Thyroid gland (tissue), 4 donors: ENCODE measurements at regions not wholly inside any gene's neighbourhood (a gene's known extent, or its start where the extent isn't known, plus 50 kb on each side); places are given as distances from the start of the nearest gene placed in this dataset.

Experiments used
- POLR2A ChIP-seq, 2 donors: fragments of 450-650 bp; IDR thresholded peaks; one replicate each; pipeline ENCODE4 v1.6.1; 2017; ENCODE audit warnings: antibody characterized with exemption in 2 of 2, mild to moderate bottlenecking in 2 of 2, moderate library complexity in 1 of 2
- TF ChIP-seq, protein P1 (sequence below), 6 experiments: fragments of 200-600 bp in 3 of 6; fragments of 450-650 bp in 3 of 6; sonication (generic) in 3 of 6; IDR thresholded peaks; one replicate each; pipeline ENCODE4 v1.5.1; 2016 to 2019; ENCODE audit warnings: antibody characterized with exemption in 6 of 6, mild to moderate bottlenecking in 2 of 6, inconsistent platforms in 1 of 6, moderate library complexity in 1 of 6

DNA sequence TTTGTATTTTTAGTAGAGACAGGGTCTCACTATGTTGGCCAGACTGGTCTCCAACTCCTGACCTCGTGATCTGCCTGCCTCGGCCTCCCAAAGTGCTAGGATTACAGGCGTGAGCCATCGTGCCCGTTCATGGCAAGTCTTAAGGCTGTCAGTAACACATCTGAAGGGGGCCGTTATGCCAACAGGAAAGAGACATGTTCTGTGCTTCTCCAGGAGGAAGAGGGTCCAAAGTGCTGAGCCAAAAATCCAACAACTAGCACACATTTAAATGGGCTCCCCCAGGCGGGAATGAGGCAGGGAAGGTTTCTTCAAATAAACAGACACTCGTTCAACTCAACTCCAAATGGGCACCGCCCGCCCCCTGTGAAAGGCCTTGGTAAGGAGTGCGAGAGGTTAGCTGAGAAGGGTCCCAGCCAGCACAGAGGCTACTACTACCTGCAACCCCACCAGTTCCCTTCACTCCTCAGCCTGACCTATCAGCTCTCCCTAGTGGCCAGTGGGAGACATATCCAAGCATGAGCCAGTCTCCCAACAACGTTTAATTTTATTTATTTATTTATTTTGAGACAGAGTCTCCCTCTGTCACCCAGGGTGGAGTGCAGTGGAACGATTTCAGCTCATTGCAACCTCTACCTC is 84.1 kb upstream of the DMRT1 start:
- TF ChIP-seq, protein P1, sequence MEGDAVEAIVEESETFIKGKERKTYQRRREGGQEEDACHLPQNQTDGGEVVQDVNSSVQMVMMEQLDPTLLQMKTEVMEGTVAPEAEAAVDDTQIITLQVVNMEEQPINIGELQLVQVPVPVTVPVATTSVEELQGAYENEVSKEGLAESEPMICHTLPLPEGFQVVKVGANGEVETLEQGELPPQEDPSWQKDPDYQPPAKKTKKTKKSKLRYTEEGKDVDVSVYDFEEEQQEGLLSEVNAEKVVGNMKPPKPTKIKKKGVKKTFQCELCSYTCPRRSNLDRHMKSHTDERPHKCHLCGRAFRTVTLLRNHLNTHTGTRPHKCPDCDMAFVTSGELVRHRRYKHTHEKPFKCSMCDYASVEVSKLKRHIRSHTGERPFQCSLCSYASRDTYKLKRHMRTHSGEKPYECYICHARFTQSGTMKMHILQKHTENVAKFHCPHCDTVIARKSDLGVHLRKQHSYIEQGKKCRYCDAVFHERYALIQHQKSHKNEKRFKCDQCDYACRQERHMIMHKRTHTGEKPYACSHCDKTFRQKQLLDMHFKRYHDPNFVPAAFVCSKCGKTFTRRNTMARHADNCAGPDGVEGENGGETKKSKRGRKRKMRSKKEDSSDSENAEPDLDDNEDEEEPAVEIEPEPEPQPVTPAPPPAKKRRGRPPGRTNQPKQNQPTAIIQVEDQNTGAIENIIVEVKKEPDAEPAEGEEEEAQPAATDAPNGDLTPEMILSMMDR (IDR thresholded peaks at IDR 0.05) = peak in 4 of 6 experiments; percentile 23 to 47 (median 44)
- no peak for TF ChIP-seq POLR2A (IDR thresholded peaks at IDR 0.05)
